Astrocyte (in vitro differentiated cells and primary cell): ENCODE measurements at regions not wholly inside any gene's neighbourhood (a gene's known extent, or its start where the extent isn't known, plus 50 kb on each side); places are given as distances from the start of the nearest gene placed in this dataset.

Experiments
- DNase-seq: peaks from one replicate; pipeline ENCODE4 v3.0.0-alpha.2; 2010; ENCODE audit warnings: low read depth
- FAIRE-seq: peaks from 2 replicates; lab custom pipeline; 2011; peaks lifted over from hg19 to GRCh38; lab: Jason Lieb, UNC
- H2AFZ ChIP-seq: 2 replicates; pipeline ENCODE4 v1.6.0; 2012; ENCODE audit warnings: low read depth, low read length, inconsistent platforms
- H3K27ac ChIP-seq: 2 replicates; pipeline ENCODE4 v1.5.1; 2011; ENCODE audit warnings: low read depth, low read length, inconsistent platforms
- H3K27me3 ChIP-seq: 2 replicates; pipeline ENCODE4 v1.6.0; 2011; ENCODE audit warnings: low read length, inconsistent platforms; ENCODE audit not compliant: insufficient read depth
- H3K36me3 ChIP-seq: 2 replicates; pipeline ENCODE4 v1.5.1; 2011; ENCODE audit warnings: low read length, inconsistent platforms; ENCODE audit not compliant: insufficient read depth
- H3K4me1 ChIP-seq: 2 replicates; pipeline ENCODE4 v1.5.1; 2011; ENCODE audit warnings: low read length, inconsistent platforms; ENCODE audit not compliant: insufficient read depth
- H3K4me2 ChIP-seq: 2 replicates; pipeline ENCODE4 v1.6.0; 2012; ENCODE audit warnings: low read length, inconsistent platforms
- H3K4me3 ChIP-seq: 2 replicates; pipeline ENCODE4 v1.5.1; 2011; ENCODE audit warnings: low read depth, mild to moderate bottlenecking, low read length, inconsistent platforms; ENCODE audit not compliant: insufficient read depth
- H3K79me2 ChIP-seq: 2 replicates; pipeline ENCODE4 v1.6.0; 2012; ENCODE audit warnings: mild to moderate bottlenecking, low read length, inconsistent platforms; ENCODE audit not compliant: insufficient read depth
- H3K9ac ChIP-seq: 2 replicates; pipeline ENCODE4 v1.6.0; 2012; ENCODE audit warnings: mild to moderate bottlenecking, low read length, inconsistent platforms
- H3K9me3 ChIP-seq: 2 replicates; pipeline ENCODE4 v1.5.1; 2012; ENCODE audit warnings: low read depth, mild to moderate bottlenecking, low read length, inconsistent platforms; ENCODE audit not compliant: insufficient read depth
- H4K20me1 ChIP-seq: 2 replicates; pipeline ENCODE4 v1.6.0; 2012; ENCODE audit warnings: low read length, inconsistent platforms; ENCODE audit not compliant: insufficient read depth
- H3K27ac Mint-ChIP-seq: one replicate; pipeline ENCODE4 v1.8.0; 2021; ENCODE audit warnings: mild to moderate bottlenecking, mixed read lengths; ENCODE audit not compliant: unreplicated experiment
- H3K27me3 Mint-ChIP-seq: one replicate; pipeline ENCODE4 v1.8.0; 2021; ENCODE audit warnings: low read depth, mixed read lengths; ENCODE audit not compliant: unreplicated experiment
- H3K36me3 Mint-ChIP-seq: one replicate; pipeline ENCODE4 v1.8.0; 2021; ENCODE audit warnings: low read depth, mixed read lengths; ENCODE audit not compliant: unreplicated experiment
- H3K4me1 Mint-ChIP-seq: one replicate; pipeline ENCODE4 v1.8.0; 2021; ENCODE audit warnings: low read depth, mixed read lengths; ENCODE audit not compliant: unreplicated experiment
- H3K4me3 Mint-ChIP-seq: one replicate; pipeline ENCODE4 v1.8.0; 2021; ENCODE audit warnings: mild to moderate bottlenecking, moderate library complexity, mixed read lengths; ENCODE audit not compliant: unreplicated experiment
- H3K9me3 Mint-ChIP-seq: one replicate; pipeline ENCODE4 v1.8.0; 2021; ENCODE audit warnings: mild to moderate bottlenecking, mixed read lengths; ENCODE audit not compliant: unreplicated experiment
- EZH2 ChIP-seq: IDR thresholded peaks from 2 replicates; pipeline ENCODE4 v1.6.1; 2012; ENCODE audit warnings: mild to moderate bottlenecking, low read length, inconsistent platforms; ENCODE audit not compliant: insufficient read depth
- TF ChIP-seq, protein P1 (sequence below): IDR thresholded peaks from 2 replicates; pipeline ENCODE4 v1.5.1; 2011; ENCODE audit warnings: low read depth, mild to moderate bottlenecking, inconsistent platforms, low read length, moderate library complexity; ENCODE audit not compliant: insufficient read depth

DNA sequence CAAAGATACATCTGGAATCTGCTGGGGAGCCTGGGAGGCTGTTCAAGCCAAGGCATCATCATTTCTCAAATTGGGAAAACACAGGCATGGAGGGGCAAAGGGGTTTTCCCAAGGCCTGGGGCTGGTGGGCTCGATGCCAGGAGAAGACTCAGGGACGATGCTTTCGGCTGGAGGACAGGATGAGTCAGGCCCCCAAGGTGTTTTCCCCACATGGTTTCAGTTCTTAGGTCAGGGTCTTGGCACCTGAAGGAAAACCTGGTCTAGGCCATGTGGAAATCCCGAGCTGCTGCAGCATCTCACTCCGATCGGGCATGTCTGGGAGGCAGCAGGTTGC, 348.1 kb downstream of the CDC5L start:
- Histone ChIP-seq H2AFZ (no peak overlapping the region), H3K4me2 (no peak overlapping the region), H3K27ac (no peak overlapping the region), H3K4me3 (no peak overlapping the region), H3K9me3 (no peaks in the 10 kb centered on the region), H3K36me3 (no peaks in the 10 kb centered on the region), H3K27me3 (no peaks in the 10 kb centered on the region), H3K9ac (no peak overlapping the region), H3K79me2 (no peaks in the 10 kb centered on the region), H4K20me1 (no peaks in the 10 kb centered on the region), H3K4me1 (peaks cover 7% of the 10 kb centered on the region)
- H3K27me3 Mint-ChIP-seq = peaks cover 5% of the 10 kb centered on the region
- no peaks in the 10 kb centered on the region for H3K36me3 Mint-ChIP-seq
- peak; percentile 45 for DNase-seq
- H3K4me1 Mint-ChIP-seq = peaks cover 31% of the 10 kb centered on the region
- FAIRE-seq = no peak
- peaks cover 1% of the 10 kb centered on the region for H3K9me3 Mint-ChIP-seq
- TF ChIP-seq EZH2 = no peak
- TF ChIP-seq, protein P1, sequence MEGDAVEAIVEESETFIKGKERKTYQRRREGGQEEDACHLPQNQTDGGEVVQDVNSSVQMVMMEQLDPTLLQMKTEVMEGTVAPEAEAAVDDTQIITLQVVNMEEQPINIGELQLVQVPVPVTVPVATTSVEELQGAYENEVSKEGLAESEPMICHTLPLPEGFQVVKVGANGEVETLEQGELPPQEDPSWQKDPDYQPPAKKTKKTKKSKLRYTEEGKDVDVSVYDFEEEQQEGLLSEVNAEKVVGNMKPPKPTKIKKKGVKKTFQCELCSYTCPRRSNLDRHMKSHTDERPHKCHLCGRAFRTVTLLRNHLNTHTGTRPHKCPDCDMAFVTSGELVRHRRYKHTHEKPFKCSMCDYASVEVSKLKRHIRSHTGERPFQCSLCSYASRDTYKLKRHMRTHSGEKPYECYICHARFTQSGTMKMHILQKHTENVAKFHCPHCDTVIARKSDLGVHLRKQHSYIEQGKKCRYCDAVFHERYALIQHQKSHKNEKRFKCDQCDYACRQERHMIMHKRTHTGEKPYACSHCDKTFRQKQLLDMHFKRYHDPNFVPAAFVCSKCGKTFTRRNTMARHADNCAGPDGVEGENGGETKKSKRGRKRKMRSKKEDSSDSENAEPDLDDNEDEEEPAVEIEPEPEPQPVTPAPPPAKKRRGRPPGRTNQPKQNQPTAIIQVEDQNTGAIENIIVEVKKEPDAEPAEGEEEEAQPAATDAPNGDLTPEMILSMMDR = no peak
- no peak overlapping the region for H3K27ac Mint-ChIP-seq
- no peak overlapping the region for H3K4me3 Mint-ChIP-seq

DNA sequence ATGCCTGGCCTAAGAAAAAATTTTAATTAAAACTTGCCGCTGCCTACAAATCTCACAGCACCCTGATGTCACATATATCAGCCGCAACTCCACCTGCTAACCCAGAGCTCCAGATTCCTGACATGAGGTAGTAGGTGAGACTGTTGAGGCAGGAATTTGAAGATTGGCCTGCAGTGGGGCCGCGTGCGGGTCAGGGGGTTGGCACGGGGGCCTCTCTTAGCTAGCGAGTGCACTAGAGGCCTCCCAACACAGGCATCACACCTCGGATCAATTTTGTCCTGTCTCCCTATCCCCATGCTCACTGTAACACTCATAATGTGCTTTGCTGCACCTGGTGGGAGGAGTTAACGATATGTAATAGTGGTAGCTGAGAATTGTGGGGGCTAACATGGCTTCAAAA, 349.8 kb downstream of the CDC5L start:
- Histone ChIP-seq H3K27me3 (peaks cover 2% of the 10 kb centered on the region), H3K4me1 (no peaks in the 10 kb centered on the region), H3K4me2 (no peak overlapping the region), H3K9me3 (no peaks in the 10 kb centered on the region), H3K9ac (no peak overlapping the region), H3K27ac (no peak overlapping the region), H3K79me2 (no peaks in the 10 kb centered on the region), H4K20me1 (no peaks in the 10 kb centered on the region), H3K36me3 (no peaks in the 10 kb centered on the region), H2AFZ (no peak overlapping the region), H3K4me3 (no peak overlapping the region)
- peaks cover 5% of the 10 kb centered on the region for H3K27me3 Mint-ChIP-seq
- H3K4me3 Mint-ChIP-seq = no peak overlapping the region
- no peaks in the 10 kb centered on the region for H3K36me3 Mint-ChIP-seq
- peaks cover 26% of the 10 kb centered on the region for H3K4me1 Mint-ChIP-seq
- FAIRE-seq (no peak), DNase-seq (no peak)
- H3K9me3 Mint-ChIP-seq = peaks cover 4% of the 10 kb centered on the region
- H3K27ac Mint-ChIP-seq = peak overlapping the region; percentile 2
- TF ChIP-seq, protein P1 = no peak
- TF ChIP-seq EZH2 = no peak

DNA sequence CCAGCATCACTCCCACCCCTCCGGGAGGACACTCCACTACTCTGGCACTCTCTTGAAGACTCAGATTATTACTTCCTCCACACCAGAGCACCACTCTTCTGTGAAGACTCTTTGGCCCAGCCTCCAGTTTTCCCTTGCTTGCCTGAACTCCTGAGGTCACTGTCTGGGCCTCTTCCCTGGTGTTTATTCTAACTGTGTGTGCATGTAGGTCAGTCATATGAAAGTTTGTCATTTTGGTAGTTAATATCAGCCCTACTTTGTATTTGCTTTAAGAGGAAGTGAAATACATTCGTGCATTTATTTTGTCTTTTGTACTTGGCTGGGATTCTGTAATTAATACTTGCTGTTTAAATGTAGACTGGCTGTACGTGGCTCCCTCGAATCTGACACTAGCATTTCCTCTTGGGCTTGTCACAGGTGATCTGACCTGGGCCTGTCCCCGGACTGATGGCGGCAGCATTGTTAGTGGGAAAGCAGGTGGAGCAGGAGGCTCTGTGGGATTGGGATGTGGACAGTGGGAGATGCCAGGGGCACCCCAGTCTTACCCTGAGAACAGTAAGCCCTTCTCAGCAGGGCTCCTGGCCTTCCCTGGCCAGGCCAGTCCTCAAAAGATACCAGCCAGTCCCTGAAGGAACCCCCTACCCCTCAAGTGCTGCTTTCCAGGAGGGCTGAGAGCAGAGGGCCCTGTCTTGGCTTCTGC, 350.5 kb downstream of the CDC5L start:
- H3K4me3 Mint-ChIP-seq = no peak overlapping the region
- TF ChIP-seq, protein P1 = no peak
- TF ChIP-seq EZH2 = no peak
- DNase-seq = no peak

More for the DNA sequence above, 350.5 kb downstream of the CDC5L start:
- Histone ChIP-seq H2AFZ (no peak overlapping the region), H3K9ac (no peak overlapping the region), H3K36me3 (no peaks in the 10 kb centered on the region), H3K27ac (no peak overlapping the region), H3K4me2 (no peak overlapping the region), H3K27me3 (peaks cover 2% of the 10 kb centered on the region), H3K79me2 (no peaks in the 10 kb centered on the region), H3K4me3 (no peak overlapping the region), H3K9me3 (no peaks in the 10 kb centered on the region), H4K20me1 (no peaks in the 10 kb centered on the region), H3K4me1 (no peaks in the 10 kb centered on the region)
- H3K9me3 Mint-ChIP-seq = peaks cover 4% of the 10 kb centered on the region
- H3K27ac Mint-ChIP-seq = no peak overlapping the region
- FAIRE-seq = no peak
- H3K27me3 Mint-ChIP-seq = peaks cover 5% of the 10 kb centered on the region
- H3K4me1 Mint-ChIP-seq = peaks cover 26% of the 10 kb centered on the region
- H3K36me3 Mint-ChIP-seq = no peaks in the 10 kb centered on the region
